ENCODE measurements at regions not wholly inside any gene's neighbourhood (a gene's known extent, or its start where the extent isn't known, plus 50 kb on each side); places are given as distances from the start of the nearest gene placed in this dataset.

DNA sequence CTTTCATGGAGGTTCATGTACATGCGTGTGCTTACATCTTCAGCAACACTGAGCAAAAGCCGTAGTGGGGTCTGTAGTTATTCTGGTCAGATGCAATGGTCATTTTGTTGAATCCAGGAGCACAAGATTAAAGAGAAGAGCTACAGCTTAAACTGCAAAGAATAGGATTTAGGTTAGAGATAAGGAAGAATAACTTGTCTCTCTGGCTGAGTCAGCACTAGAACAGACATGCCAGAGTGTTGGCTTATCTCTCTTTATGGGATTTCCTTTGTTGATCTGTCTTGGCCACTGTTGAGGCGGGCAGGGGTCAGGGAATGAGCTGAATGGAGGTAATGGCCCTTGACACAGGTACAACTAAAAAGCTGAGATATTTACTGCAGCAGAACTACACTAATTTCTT lies 473.5 kb downstream of the CCSER2 start:
- no peak for FAIRE-seq
- TF ChIP-seq, protein P1, sequence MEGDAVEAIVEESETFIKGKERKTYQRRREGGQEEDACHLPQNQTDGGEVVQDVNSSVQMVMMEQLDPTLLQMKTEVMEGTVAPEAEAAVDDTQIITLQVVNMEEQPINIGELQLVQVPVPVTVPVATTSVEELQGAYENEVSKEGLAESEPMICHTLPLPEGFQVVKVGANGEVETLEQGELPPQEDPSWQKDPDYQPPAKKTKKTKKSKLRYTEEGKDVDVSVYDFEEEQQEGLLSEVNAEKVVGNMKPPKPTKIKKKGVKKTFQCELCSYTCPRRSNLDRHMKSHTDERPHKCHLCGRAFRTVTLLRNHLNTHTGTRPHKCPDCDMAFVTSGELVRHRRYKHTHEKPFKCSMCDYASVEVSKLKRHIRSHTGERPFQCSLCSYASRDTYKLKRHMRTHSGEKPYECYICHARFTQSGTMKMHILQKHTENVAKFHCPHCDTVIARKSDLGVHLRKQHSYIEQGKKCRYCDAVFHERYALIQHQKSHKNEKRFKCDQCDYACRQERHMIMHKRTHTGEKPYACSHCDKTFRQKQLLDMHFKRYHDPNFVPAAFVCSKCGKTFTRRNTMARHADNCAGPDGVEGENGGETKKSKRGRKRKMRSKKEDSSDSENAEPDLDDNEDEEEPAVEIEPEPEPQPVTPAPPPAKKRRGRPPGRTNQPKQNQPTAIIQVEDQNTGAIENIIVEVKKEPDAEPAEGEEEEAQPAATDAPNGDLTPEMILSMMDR (IDR thresholded peaks at IDR 0.05; ENCODE audit: borderline replicate concordance, extremely low read depth, insufficient read depth) = no peak

DNA sequence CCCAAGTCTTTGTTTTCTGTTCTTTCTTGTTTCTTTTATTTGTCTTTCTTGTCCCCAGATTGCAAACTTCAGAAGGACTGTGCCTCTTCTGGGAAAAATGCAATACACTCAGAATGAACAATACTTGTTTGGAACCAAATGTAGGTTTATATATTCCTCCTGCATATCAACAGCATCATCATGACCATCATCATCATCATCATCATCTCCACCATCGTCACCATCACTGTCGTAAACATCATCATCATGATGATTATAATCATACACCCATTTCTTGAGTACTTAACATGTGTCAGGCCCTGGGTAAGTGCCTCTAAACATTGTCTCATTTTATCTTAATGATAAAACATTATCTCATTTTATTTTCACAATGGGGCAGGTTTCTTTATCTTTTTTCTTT lies 476.8 kb downstream of the CCSER2 start:
- DNase-seq (no peak), FAIRE-seq (no peak)
- Histone ChIP-seq H3K36me3 (ENCODE audit: control insufficient read depth in 2 of 3, insufficient read depth in 3 of 3, low read length in 3 of 3) (no peaks in the 10 kb centered on the region), H3K9ac (ENCODE audit: low read length in 3 of 3) (no peak overlapping the region), H3K27me3 (ENCODE audit: control insufficient read depth, insufficient read depth, low read length) (no peaks in the 10 kb centered on the region), H3K4me1 (ENCODE audit: control insufficient read depth in 2 of 3, insufficient read depth in 2 of 3, low read depth in 1 of 3, low read length in 3 of 3) (no peaks in the 10 kb centered on the region), H3K9me3 (ENCODE audit: control insufficient read depth in 2 of 3, insufficient read depth in 1 of 3, low read length in 3 of 3) (no peaks in the 10 kb centered on the region), H3K27ac (ENCODE audit: low read depth in 2 of 2, low read length in 2 of 2) (no peak overlapping the region), H3K4me3 (ENCODE audit: low read length in 3 of 3) (no peak overlapping the region)
- TF ChIP-seq, protein P1 (IDR thresholded peaks at IDR 0.05; ENCODE audit: borderline replicate concordance, extremely low read depth, insufficient read depth) = no peak
- intact Hi-C loops (cut with DNase I) = no loop called here

More for the DNA sequence above, 473.5 kb downstream of the CCSER2 start:
- Histone ChIP-seq H3K36me3 (ENCODE audit: control insufficient read depth in 2 of 3, insufficient read depth in 3 of 3, low read length in 3 of 3) (no peaks in the 10 kb centered on the region), H3K9me3 (ENCODE audit: control insufficient read depth in 2 of 3, insufficient read depth in 1 of 3, low read length in 3 of 3) (no peaks in the 10 kb centered on the region), H3K27me3 (ENCODE audit: control insufficient read depth, insufficient read depth, low read length) (no peaks in the 10 kb centered on the region), H3K27ac (ENCODE audit: low read depth in 2 of 2, low read length in 2 of 2) (no peak overlapping the region), H3K9ac (ENCODE audit: low read length in 3 of 3) (no peak overlapping the region), H3K4me3 (ENCODE audit: low read length in 3 of 3) (no peak overlapping the region), H3K4me1 (ENCODE audit: control insufficient read depth in 2 of 3, insufficient read depth in 2 of 3, low read depth in 1 of 3, low read length in 3 of 3) (no peaks in the 10 kb centered on the region)
- intact Hi-C loops (cut with DNase I) = no loop called here
- DNase-seq = no peak

DNA sequence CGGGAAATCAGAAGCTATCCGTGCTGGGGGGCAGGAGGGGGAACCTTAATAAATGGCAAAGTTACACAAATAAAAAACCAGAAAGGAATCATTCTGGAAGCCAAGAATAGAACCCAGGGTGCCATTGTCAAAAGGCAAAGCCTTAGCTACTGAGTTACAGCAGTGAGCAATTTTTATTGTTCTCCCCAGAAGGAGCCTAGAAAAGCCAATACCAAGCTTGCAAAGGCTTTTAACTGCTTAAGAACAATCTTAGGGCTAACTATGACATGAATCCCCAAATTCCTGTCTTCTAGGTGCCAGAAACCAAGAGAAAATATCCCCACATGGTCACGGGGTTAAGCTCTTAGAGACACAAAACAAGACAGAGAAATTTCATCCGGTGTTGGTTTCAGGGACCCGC lies 482.7 kb downstream of the CCSER2 start:
- H3K27ac ChIP-seq (ENCODE audit: low read depth in 2 of 2, low read length in 2 of 2) = no peak overlapping the region
- no peaks in the 10 kb centered on the region for H3K4me1 ChIP-seq (ENCODE audit: control insufficient read depth in 2 of 3, insufficient read depth in 2 of 3, low read depth in 1 of 3, low read length in 3 of 3)
- no peaks in the 10 kb centered on the region for H3K27me3 ChIP-seq (ENCODE audit: control insufficient read depth, insufficient read depth, low read length)
- DNase-seq (peak in 2 of 5 donors; percentile 27 to 29), FAIRE-seq (no peak)
- no peak overlapping the region for H3K9ac ChIP-seq (ENCODE audit: low read length in 3 of 3)
- no peaks in the 10 kb centered on the region for H3K36me3 ChIP-seq (ENCODE audit: control insufficient read depth in 2 of 3, insufficient read depth in 3 of 3, low read length in 3 of 3)
- intact Hi-C loops (cut with DNase I) = no loop called here
- TF ChIP-seq, protein P1 (IDR thresholded peaks at IDR 0.05; ENCODE audit: borderline replicate concordance, extremely low read depth, insufficient read depth) = no peak
- no peak overlapping the region for H3K4me3 ChIP-seq (ENCODE audit: low read length in 3 of 3)
- H3K9me3 ChIP-seq (ENCODE audit: control insufficient read depth in 2 of 3, insufficient read depth in 1 of 3, low read length in 3 of 3) = peaks cover 0 to 3% (median 0%) of the 10 kb centered on the region in 3 donors

DNA sequence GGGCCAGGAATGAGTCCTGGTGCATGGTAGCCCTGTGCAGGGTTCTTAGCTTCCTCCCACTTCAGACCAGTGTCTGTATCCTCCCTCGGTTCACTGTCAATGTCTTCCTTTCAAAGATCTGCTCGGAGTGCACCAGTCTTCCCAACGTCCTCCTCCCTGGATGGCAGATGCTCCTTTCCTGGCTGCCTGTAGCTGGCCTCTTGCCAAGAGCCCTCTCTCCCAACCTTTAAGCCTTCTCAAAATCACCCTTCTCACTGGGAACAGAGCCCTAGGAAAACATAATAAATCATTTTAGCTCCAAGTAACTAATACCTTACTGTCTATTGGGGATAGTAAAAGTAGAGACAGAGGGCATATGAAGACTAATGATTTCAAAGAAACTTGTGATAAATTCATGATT lies 490.6 kb downstream of the CCSER2 start:
- FAIRE-seq = no peak
- H3K9me3 ChIP-seq (ENCODE audit: control insufficient read depth in 2 of 3, insufficient read depth in 1 of 3, low read length in 3 of 3) = peaks cover 0 to 3% (median 0%) of the 10 kb centered on the region in 3 donors

More for the DNA sequence above, 490.6 kb downstream of the CCSER2 start:
- no peaks in the 10 kb centered on the region for H3K27me3 ChIP-seq (ENCODE audit: control insufficient read depth, insufficient read depth, low read length)
- H3K4me3 ChIP-seq (ENCODE audit: low read length in 3 of 3) = no peak overlapping the region
- TF ChIP-seq, protein P1 (IDR thresholded peaks at IDR 0.05; ENCODE audit: borderline replicate concordance, extremely low read depth, insufficient read depth) = no peak
- peak in 3 of 5 donors; percentile 24 to 54 (median 37) for DNase-seq
- intact Hi-C loops (cut with DNase I) = no loop called here
- no peak overlapping the region for H3K27ac ChIP-seq (ENCODE audit: low read depth in 2 of 2, low read length in 2 of 2)
- H3K4me1 ChIP-seq (ENCODE audit: control insufficient read depth in 2 of 3, insufficient read depth in 2 of 3, low read depth in 1 of 3, low read length in 3 of 3) = no peaks in the 10 kb centered on the region
- no peaks in the 10 kb centered on the region for H3K36me3 ChIP-seq (ENCODE audit: control insufficient read depth in 2 of 3, insufficient read depth in 3 of 3, low read length in 3 of 3)
- no peak overlapping the region for H3K9ac ChIP-seq (ENCODE audit: low read length in 3 of 3)

Data from kidney (tissue), 13 donors.